IMR-90 (cell line): ENCODE measurements at regions not wholly inside any gene's neighbourhood (a gene's known extent, or its start where the extent isn't known, plus 50 kb on each side); places are given as distances from the start of the nearest gene placed in this dataset.

Source experiments
- ATAC-seq: fragments of 200-7000 bp; cut with Tn5 transposase; 2 replicates; pipeline ENCODE4 v1.9.1; 2020; ENCODE audit warnings: low read depth, mild to moderate bottlenecking, moderate library complexity
- BruUV-seq: library from RNA; stranded (reverse); fragments of 400-500 nt; replicated peaks from 2 replicates; lab custom pipeline; 2021; lab: Mats Ljungman, UMichigan
- CTCF ChIA-PET: fragments of 300-600 bp; formaldehyde crosslinking; extraction: SDS; loops from one replicate; lab custom pipeline; 2021; ENCODE audit warnings: antibody characterized with exemption; lab: Yijun Ruan, JAX
- POLR2A ChIA-PET: fragments of 300-600 bp; sonication (Branson Sonifier 250); formaldehyde crosslinking; loops from one replicate; lab custom pipeline; 2022; ENCODE audit warnings: antibody characterized with exemption; ENCODE audit not compliant: unreplicated experiment; lab: Charles Lee
- DNase-seq: peaks from one replicate; pipeline ENCODE4 v3.0.0; 2013
- H2AFZ ChIP-seq: replicated peaks from 2 replicates; pipeline ENCODE3; 2013; ENCODE audit warnings: low read length, mild to moderate bottlenecking; ENCODE audit not compliant: poor library complexity
- H2AK5ac ChIP-seq: 2 replicates; pipeline ENCODE4 v1.6.1; 2013; ENCODE audit warnings: low read depth, low read length, inconsistent platforms
- H2AK9ac ChIP-seq: replicated peaks from 2 replicates; pipeline ENCODE3; 2013; ENCODE audit warnings: mild to moderate bottlenecking, low read depth, low read length, moderate library complexity; ENCODE audit not compliant: poor library complexity
- H2BK120ac ChIP-seq: 2 replicates; pipeline ENCODE4 v1.6.1; 2013; ENCODE audit warnings: low read depth, low read length, inconsistent platforms
- H2BK15ac ChIP-seq: 3 replicates; pipeline ENCODE4 v1.6.1; 2013; ENCODE audit warnings: low read depth, low read length, inconsistent platforms
- H2BK20ac ChIP-seq: 2 replicates; pipeline ENCODE4 v1.6.1; 2013; ENCODE audit warnings: low read depth, mild to moderate bottlenecking, inconsistent platforms, low read length, moderate library complexity
- H2BK5ac ChIP-seq: 2 replicates; pipeline ENCODE4 v1.6.1; 2013; ENCODE audit warnings: mild to moderate bottlenecking, low read depth, low read length, inconsistent platforms; ENCODE audit not compliant: poor library complexity, severe bottlenecking
- H3K14ac ChIP-seq: replicated peaks from 2 replicates; pipeline ENCODE4 v1.6.1; 2013; ENCODE audit warnings: low read depth, low read length, inconsistent platforms
- H3K18ac ChIP-seq: 2 replicates; pipeline ENCODE4 v1.6.1; 2013; ENCODE audit warnings: low read depth, low read length, control low read depth
- H3K23ac ChIP-seq: 2 replicates; pipeline ENCODE4 v1.6.1; 2013; ENCODE audit warnings: low read depth, low read length, inconsistent platforms
- H3K27ac ChIP-seq: 2 replicates; pipeline ENCODE4 v1.5.1; 2013; ENCODE audit warnings: mild to moderate bottlenecking, control low read depth, low read length; ENCODE audit not compliant: insufficient read depth
- H3K27me3 ChIP-seq: 2 replicates; pipeline ENCODE4 v1.6.1; 2013; ENCODE audit warnings: low read length; ENCODE audit not compliant: control insufficient read depth, insufficient read depth
- H3K36me3 ChIP-seq: 2 replicates; pipeline ENCODE4 v1.6.1; 2013; ENCODE audit warnings: low read length, mixed read lengths; ENCODE audit not compliant: control insufficient read depth, insufficient read depth
- H3K4ac ChIP-seq: 2 replicates; pipeline ENCODE4 v1.6.1; 2013; ENCODE audit warnings: low read depth, low read length, inconsistent platforms
- H3K4me1 ChIP-seq: 2 replicates; pipeline ENCODE4 v1.6.1; 2013; ENCODE audit warnings: low read length, mixed read lengths; ENCODE audit not compliant: control insufficient read depth, insufficient read depth
- H3K4me2 ChIP-seq: 2 replicates; pipeline ENCODE4 v1.6.1; 2013; ENCODE audit warnings: low read depth, mild to moderate bottlenecking, control low read depth, low read length, moderate library complexity
- H3K4me3 ChIP-seq: 2 replicates; pipeline ENCODE4 v1.5.1; 2013; ENCODE audit warnings: low read depth, mild to moderate bottlenecking, control low read depth, low read length, moderate library complexity; ENCODE audit not compliant: insufficient read depth
- H3K56ac ChIP-seq: 2 replicates; pipeline ENCODE4 v1.6.1; 2013; ENCODE audit warnings: low read length, inconsistent platforms; ENCODE audit not compliant: insufficient read depth; ENCODE audit errors: extremely low read depth
- H3K79me1 ChIP-seq, 2 experiments: 2 replicates each; pipeline ENCODE4 v1.6.1; 2013; ENCODE audit warnings: low read length in 2 of 2, inconsistent platforms in 1 of 2, low read depth in 1 of 2
- H3K9ac ChIP-seq: 2 replicates; pipeline ENCODE4 v1.6.1; 2013; ENCODE audit warnings: low read depth, low read length, control low read depth
- H3K9me1 ChIP-seq: 2 replicates; pipeline ENCODE4 v1.6.1; 2013; ENCODE audit warnings: low read length, inconsistent platforms; ENCODE audit not compliant: insufficient read depth
- H3K9me3 ChIP-seq: 2 replicates; pipeline ENCODE4 v1.6.1; 2013; ENCODE audit warnings: low read length; ENCODE audit not compliant: control insufficient read depth, insufficient read depth
- H4K20me1 ChIP-seq: 2 replicates; pipeline ENCODE4 v1.6.1; 2013; ENCODE audit warnings: low read length, inconsistent platforms; ENCODE audit not compliant: insufficient read depth
- H4K5ac ChIP-seq: 2 replicates; pipeline ENCODE4 v1.6.1; 2013; ENCODE audit warnings: mild to moderate bottlenecking, low read depth, low read length, control low read depth
- H4K8ac ChIP-seq, 2 experiments: 2 replicates each; pipeline ENCODE4 v1.6.1; 2013; ENCODE audit warnings: low read depth in 2 of 2, low read length in 2 of 2, control low read depth in 1 of 2, inconsistent platforms in 1 of 2
- H4K91ac ChIP-seq: 2 replicates; pipeline ENCODE4 v1.6.1; 2013; ENCODE audit warnings: low read depth, low read length, inconsistent platforms; ENCODE audit not compliant: insufficient read depth
- BHLHE40 ChIP-seq: fragments of 150-350 bp; IDR thresholded peaks from 2 replicates; pipeline ENCODE4 v1.6.1; 2016; ENCODE audit warnings: mild to moderate bottlenecking, low read depth, low read length
- CEBPB ChIP-seq: IDR thresholded peaks from 2 replicates; pipeline ENCODE4 v1.6.1; 2012; ENCODE audit warnings: low read depth, low read length, improper control_type of control experiment
- CHD1 ChIP-seq: IDR thresholded peaks from 2 replicates; pipeline ENCODE4 v1.6.1; 2012; ENCODE audit warnings: low read depth, low read length, improper control_type of control experiment
- CTCF ChIP-seq: conservative IDR thresholded peaks from 2 replicates; pipeline ENCODE4 v1.5.1; 2012; ENCODE audit warnings: mild to moderate bottlenecking, low read depth, low read length, improper control_type of control experiment
- ELK1 ChIP-seq: fragments of 150-350 bp; IDR thresholded peaks from 2 replicates; pipeline ENCODE4 v1.6.1; 2016; ENCODE audit warnings: low read depth, mild to moderate bottlenecking, low read length, moderate library complexity, borderline replicate concordance
- FOS ChIP-seq: fragments of 150-350 bp; IDR thresholded peaks from 2 replicates; pipeline ENCODE4 v1.6.1; 2016; ENCODE audit warnings: low read depth, low read length
- MAFK ChIP-seq: IDR thresholded peaks from 2 replicates; pipeline ENCODE4 v1.6.1; 2012; ENCODE audit warnings: low read depth, low read length, improper control_type of control experiment
- MAZ ChIP-seq: IDR thresholded peaks from 2 replicates; pipeline ENCODE4 v1.6.1; 2012; ENCODE audit warnings: low read depth, mild to moderate bottlenecking, low read length, improper control_type of control experiment, moderate library complexity, borderline replicate concordance
- MXI1 ChIP-seq: IDR thresholded peaks from 2 replicates; pipeline ENCODE4 v1.6.1; 2012; ENCODE audit warnings: low read depth, mild to moderate bottlenecking, low read length, moderate library complexity, borderline replicate concordance
- NFE2L2 ChIP-seq: fragments of 150-350 bp; IDR thresholded peaks from 2 replicates; pipeline ENCODE4 v1.6.1; 2016; ENCODE audit warnings: low read depth, mild to moderate bottlenecking, low read length
- POLR2A ChIP-seq: IDR thresholded peaks from 2 replicates; pipeline ENCODE4 v1.6.1; 2012; ENCODE audit warnings: mild to moderate bottlenecking, low read depth, low read length
- RAD21 ChIP-seq: IDR thresholded peaks from 2 replicates; pipeline ENCODE4 v1.6.1; 2012; ENCODE audit warnings: low read length, improper control_type of control experiment
- RCOR1 ChIP-seq: IDR thresholded peaks from 2 replicates; pipeline ENCODE4 v1.6.1; 2012; ENCODE audit warnings: mild to moderate bottlenecking, low read length, improper control_type of control experiment; ENCODE audit not compliant: insufficient replicate concordance
- RFX5 ChIP-seq: IDR thresholded peaks from 2 replicates; pipeline ENCODE4 v1.8.0; 2012; ENCODE audit warnings: low read depth, mild to moderate bottlenecking, low read length, moderate library complexity
- SMC3 ChIP-seq: fragments of 150-350 bp; IDR thresholded peaks from 2 replicates; pipeline ENCODE4 v1.6.1; 2016; ENCODE audit warnings: low read depth, mild to moderate bottlenecking, antibody characterized with exemption, low read length, moderate library complexity
- USF2 ChIP-seq: fragments of 150-350 bp; IDR thresholded peaks from 2 replicates; pipeline ENCODE4 v1.6.1; 2017; ENCODE audit warnings: mild to moderate bottlenecking, antibody characterized with exemption, low read length, low read depth
- WGBS, 2 experiments: methylation state at CpG; one replicate each; pipeline versions ENCODE4 v1.1.5 to v1.1.7; 2013; ENCODE audit warnings: missing lambda C conversion rate in 2 of 2; ENCODE audit not compliant: insufficient read length in 1 of 2; ENCODE audit errors: extremely low coverage in 2 of 2; 5-methylcytosine and 5-hydroxymethylcytosine counted together
- dilution Hi-C: fragments of 300-500 bp; cut with HindIII; formaldehyde crosslinking; loops from one replicate; pipeline ENCODE4 v1.14.3; 2018; ENCODE audit warnings: low sequenced_read_pairs; ENCODE audit not compliant: unreplicated experiment
- in situ Hi-C: fragments of 300-500 bp; cut with MboI; formaldehyde crosslinking; loops from 3 replicates; pipeline ENCODE4 v1.14.3; 2019; ENCODE audit warnings: low sequenced_read_pairs, inconsistent platforms, mixed read lengths
- intact Hi-C: fragments of 100-400 bp; cut with micrococcal nuclease; formaldehyde crosslinking; loops from 2 replicates; pipeline ENCODE4 v1.10.0; 2022

GRCh38 chr2:194253528-194254259, 1403.3 kb upstream of the SLC39A10 start:
- Histone ChIP-seq H3K36me3 (no peaks in the 10 kb centered on the region), H3K27me3 (no peaks in the 10 kb centered on the region), H3K23ac (no peak overlapping the region), H3K4me1 (no peaks in the 10 kb centered on the region), H3K9me1 (no peaks in the 10 kb centered on the region), H4K91ac (no peak overlapping the region), H2AK5ac (no peak overlapping the region), H3K4ac (no peak overlapping the region), H2BK120ac (no peak overlapping the region), H2AFZ (no peak overlapping the region), H2BK5ac (no peak overlapping the region), H3K79me1 (no peaks in the 10 kb centered on the region), H3K14ac (no peak overlapping the region), H3K4me3 (no peak overlapping the region), H3K56ac (no peak overlapping the region), H4K20me1 (no peaks in the 10 kb centered on the region), H3K9ac (no peak overlapping the region), H2BK20ac (no peak overlapping the region), H2BK15ac (no peak overlapping the region), H3K4me2 (no peak overlapping the region), H3K27ac (no peak overlapping the region), H4K5ac (no peak overlapping the region), H4K8ac (no peak overlapping the region), H3K9me3 (peaks cover 15% of the 10 kb centered on the region; the same call in 1 of the 2 replicates), H3K18ac (no peak overlapping the region), H2AK9ac (no peak overlapping the region)
- POLR2A ChIA-PET, result no interaction called here
- no TSS peak for BruUV-seq
- no peak for TF ChIP-seq USF2
- no peak for TF ChIP-seq RFX5
- no peak for TF ChIP-seq RCOR1
- no peak for TF ChIP-seq MXI1
- no peak for TF ChIP-seq CTCF
- TF ChIP-seq POLR2A, result no peak
- TF ChIP-seq CHD1, result no peak
- TF ChIP-seq ELK1, result no peak
- TF ChIP-seq NFE2L2, result no peak
- TF ChIP-seq SMC3, result no peak
- no peak for TF ChIP-seq FOS
- no peak for TF ChIP-seq RAD21
- TF ChIP-seq BHLHE40, result no peak
- no peak for TF ChIP-seq CEBPB
- TF ChIP-seq MAFK, result no peak
- TF ChIP-seq MAZ, result no peak
- no peak for ATAC-seq
- in situ Hi-C loops, result no loop called here
- WGBS, 2 experiments, result 27% methylated on average over 3 of the region's 7 CpGs; no CpG with 5 or more reads in 1 of the 2 experiments
- CTCF ChIA-PET, result no interaction called here
- no peak for DNase-seq
- dilution Hi-C loops, result no loop called here
- intact Hi-C loops, result no loop called here
